Loucy (cell line): ENCODE measurements at regions not wholly inside any gene's neighbourhood (a gene's known extent, or its start where the extent isn't known, plus 50 kb on each side); places are given as distances from the start of the nearest gene placed in this dataset.

Experiments used
- H2AFZ ChIP-seq: fragments of 200-600 bp; sonication (generic); 2 replicates; pipeline ENCODE4 v1.6.0; 2016; ENCODE audit warnings: antibody characterized with exemption, mild to moderate bottlenecking, low read length, moderate library complexity
- H3F3A ChIP-seq: fragments of 200-600 bp; 2 replicates; pipeline ENCODE4 v1.6.0; 2016; ENCODE audit warnings: antibody characterized with exemption, low read depth, mild to moderate bottlenecking
- H3K27me3 ChIP-seq: fragments of 200-600 bp; sonication (generic); 2 replicates; pipeline ENCODE4 v1.6.1; 2014; ENCODE audit warnings: low read length, mild to moderate bottlenecking; ENCODE audit not compliant: insufficient read depth, poor library complexity, severe bottlenecking
- H3K36me3 ChIP-seq: fragments of 200-600 bp; sonication (generic); 2 replicates; pipeline ENCODE4 v1.6.1; 2016; ENCODE audit warnings: low read length; ENCODE audit not compliant: insufficient read depth
- H3K4me1 ChIP-seq: fragments of 200-600 bp; sonication (generic); 2 replicates; pipeline ENCODE4 v1.5.1; 2014; ENCODE audit warnings: low read length, mild to moderate bottlenecking; ENCODE audit not compliant: insufficient read depth, poor library complexity, severe bottlenecking
- H3K4me2 ChIP-seq: fragments of 200-600 bp; sonication (generic); 2 replicates; pipeline ENCODE4 v1.6.0; 2014; ENCODE audit warnings: antibody characterized with exemption, low read length, low read depth, mild to moderate bottlenecking; ENCODE audit not compliant: poor library complexity, severe bottlenecking
- H3K4me3 ChIP-seq: fragments of 200-600 bp; sonication (generic); 2 replicates; pipeline ENCODE4 v1.5.1; 2014; ENCODE audit warnings: low read length, mild to moderate bottlenecking, mixed read lengths; ENCODE audit not compliant: poor library complexity, severe bottlenecking
- H3K79me2 ChIP-seq: fragments of 200-600 bp; sonication (generic); 2 replicates; pipeline ENCODE4 v1.6.1; 2014; ENCODE audit warnings: low read length; ENCODE audit not compliant: insufficient read depth
- H3K9ac ChIP-seq: fragments of 200-600 bp; sonication (generic); 2 replicates; pipeline ENCODE4 v1.6.0; 2014; ENCODE audit warnings: mild to moderate bottlenecking, low read depth, low read length, moderate library complexity; ENCODE audit not compliant: poor library complexity, severe bottlenecking
- H3K9me2 ChIP-seq: fragments of 200-600 bp; sonication (generic); replicated peaks from 2 replicates; pipeline ENCODE4 v1.6.1; 2016; ENCODE audit warnings: low read depth, low read length, mixed read lengths
- H3K9me3 ChIP-seq: fragments of 200-600 bp; sonication (generic); 2 replicates; pipeline ENCODE4 v1.6.1; 2014; ENCODE audit warnings: mild to moderate bottlenecking, antibody characterized with exemption, low read length, low read depth; ENCODE audit not compliant: insufficient read depth
- H4K20me1 ChIP-seq: fragments of 200-600 bp; sonication (generic); 2 replicates; pipeline ENCODE4 v1.6.0; 2014; ENCODE audit warnings: antibody characterized with exemption, low read length, mild to moderate bottlenecking; ENCODE audit not compliant: insufficient read depth, poor library complexity, severe bottlenecking
- CTCF ChIP-seq: fragments of 200-600 bp; sonication (generic); conservative IDR thresholded peaks from 2 replicates; pipeline ENCODE4 v1.5.1; 2014; ENCODE audit warnings: mild to moderate bottlenecking, antibody characterized with exemption, low read length
- EZH2phosphoT487 ChIP-seq: fragments of 200-600 bp; IDR thresholded peaks from 2 replicates; pipeline ENCODE4 v1.6.1; 2018; ENCODE audit warnings: antibody characterized with exemption, mild to moderate bottlenecking, moderate library complexity, borderline replicate concordance

DNA sequence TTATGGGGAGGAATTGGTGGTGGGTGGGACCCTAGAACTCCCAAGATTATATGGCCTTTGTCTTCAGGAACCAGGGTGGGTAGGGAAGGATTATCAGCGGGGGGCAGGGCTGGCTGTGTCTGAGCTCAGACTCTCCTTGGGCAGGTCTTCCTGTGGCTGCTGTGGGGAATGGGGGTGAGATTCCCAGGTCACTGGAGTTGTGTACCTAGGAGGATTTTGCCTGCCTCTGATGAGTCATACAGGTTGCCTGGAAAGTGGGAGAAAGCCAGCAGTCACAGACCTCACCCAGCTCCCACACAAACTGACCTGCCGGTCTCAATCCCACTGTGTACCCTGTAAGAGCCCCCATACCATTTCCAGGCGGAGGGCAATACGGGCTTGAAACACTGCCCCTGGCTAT lies 209.9 kb upstream of the CNTN3 start:
- Histone ChIP-seq H3K4me1 (no peaks in the 10 kb centered on the region), H2AFZ (no peak overlapping the region), H3K4me3 (no peak overlapping the region), H3F3A (no peaks in the 10 kb centered on the region), H3K4me2 (no peak overlapping the region), H3K9me3 (no peaks in the 10 kb centered on the region), H3K9me2 (no peaks in the 10 kb centered on the region), H4K20me1 (no peaks in the 10 kb centered on the region), H3K36me3 (no peaks in the 10 kb centered on the region), H3K9ac (no peak overlapping the region), H3K27me3 (no peaks in the 10 kb centered on the region), H3K79me2 (no peaks in the 10 kb centered on the region)
- TF ChIP-seq EZH2phosphoT487 (no peak), CTCF (no peak)

GRCh38 chr3:74814181-74814580 lies 199.7 kb upstream of the CNTN3 start:
- Histone ChIP-seq H3K9ac (no peak overlapping the region), H3K4me1 (no peaks in the 10 kb centered on the region), H2AFZ (no peak overlapping the region), H3K9me3 (no peaks in the 10 kb centered on the region), H3K4me3 (no peak overlapping the region), H3K27me3 (no peaks in the 10 kb centered on the region), H4K20me1 (no peaks in the 10 kb centered on the region), H3K4me2 (no peak overlapping the region), H3F3A (no peaks in the 10 kb centered on the region), H3K9me2 (no peaks in the 10 kb centered on the region), H3K79me2 (no peaks in the 10 kb centered on the region), H3K36me3 (no peaks in the 10 kb centered on the region)
- TF ChIP-seq EZH2phosphoT487 (no peak), CTCF (no peak)

GRCh38 chr3:74812756-74813155 lies 198.3 kb upstream of the CNTN3 start:
- no peak for TF ChIP-seq CTCF
- TF ChIP-seq EZH2phosphoT487: no peak

More at GRCh38 chr3:74812756-74813155, 198.3 kb upstream of the CNTN3 start:
- H2AFZ ChIP-seq: no peak overlapping the region
- no peaks in the 10 kb centered on the region for H3K9me2 ChIP-seq
- no peaks in the 10 kb centered on the region for H3K79me2 ChIP-seq
- H3K9me3 ChIP-seq: no peaks in the 10 kb centered on the region
- no peaks in the 10 kb centered on the region for H4K20me1 ChIP-seq
- H3K27me3 ChIP-seq: no peaks in the 10 kb centered on the region
- H3K9ac ChIP-seq: no peak overlapping the region
- H3K4me3 ChIP-seq: no peak overlapping the region
- no peaks in the 10 kb centered on the region for H3K4me1 ChIP-seq
- no peak overlapping the region for H3K4me2 ChIP-seq
- no peaks in the 10 kb centered on the region for H3F3A ChIP-seq
- H3K36me3 ChIP-seq: no peaks in the 10 kb centered on the region
